Fibroblast of lung (primary cell): ENCODE measurements at regions not wholly inside any gene's neighbourhood (a gene's known extent, or its start where the extent isn't known, plus 50 kb on each side); places are given as distances from the start of the nearest gene placed in this dataset.

Source experiments
- DNase-seq, 2 donors: peaks; one replicate each; pipeline versions ENCODE4 v3.0.0 to v3.0.0-alpha.2; 2010; ENCODE audit warnings: low read depth in 2 of 2
- H2AFZ ChIP-seq: 2 replicates; pipeline ENCODE4 v1.5.1; 2012; ENCODE audit warnings: low read length, control low read depth, inconsistent platforms
- H3K27ac ChIP-seq: 2 replicates; pipeline ENCODE4 v1.5.1; 2011; ENCODE audit warnings: low read length, control low read depth; ENCODE audit not compliant: insufficient read depth
- H3K27me3 ChIP-seq: 2 replicates; pipeline ENCODE4 v1.5.1; 2011; ENCODE audit warnings: mild to moderate bottlenecking, low read length; ENCODE audit not compliant: control insufficient read depth, insufficient read depth
- H3K36me3 ChIP-seq: 2 replicates; pipeline ENCODE4 v1.5.1; 2011; ENCODE audit warnings: low read length; ENCODE audit not compliant: control insufficient read depth, insufficient read depth
- H3K4me1 ChIP-seq: 2 replicates; pipeline ENCODE4 v1.5.1; 2011; ENCODE audit warnings: low read length; ENCODE audit not compliant: control insufficient read depth, insufficient read depth; ENCODE audit errors: extremely low read depth
- H3K4me2 ChIP-seq: 2 replicates; pipeline ENCODE4 v1.5.1; 2011; ENCODE audit warnings: low read length, control low read depth; ENCODE audit not compliant: insufficient read depth; ENCODE audit errors: extremely low read depth
- H3K4me3 ChIP-seq, 4 experiments: fragments of 200-600 bp in 1 of 4; sonication (generic) in 1 of 4; replicated peaks in 1 of 4; 2 replicates each; pipeline ENCODE4 v1.5.1; 2011 to 2016; ENCODE audit warnings: low read length in 4 of 4, low read depth in 3 of 4, mild to moderate bottlenecking in 3 of 4, control low read depth in 2 of 4, inconsistent platforms in 1 of 4, mixed read lengths in 1 of 4; ENCODE audit not compliant: insufficient read depth in 1 of 4; ENCODE audit errors: control extremely low read depth in 1 of 4
- H3K79me2 ChIP-seq: 2 replicates; pipeline ENCODE4 v1.5.1; 2012; ENCODE audit warnings: mild to moderate bottlenecking, low read length, inconsistent platforms; ENCODE audit not compliant: control insufficient read depth, insufficient read depth
- H3K9ac ChIP-seq: 2 replicates; pipeline ENCODE4 v1.5.1; 2011; ENCODE audit warnings: mild to moderate bottlenecking, low read length, control low read depth; ENCODE audit not compliant: insufficient read depth
- H3K9me3 ChIP-seq: 2 replicates; pipeline ENCODE4 v1.5.1; 2012; ENCODE audit warnings: low read depth, low read length; ENCODE audit not compliant: control insufficient read depth, insufficient read depth
- H4K20me1 ChIP-seq: 2 replicates; pipeline ENCODE4 v1.5.1; 2011; ENCODE audit warnings: low read length; ENCODE audit not compliant: control insufficient read depth, insufficient read depth; ENCODE audit errors: extremely low read depth
- CTCF ChIP-seq, 2 donors: IDR thresholded peaks in 1 of 2; conservative IDR thresholded peaks in 1 of 2; 1 replicate in 1 of 2; 2 replicates in 1 of 2; pipeline ENCODE4 v1.5.1; 2011 to 2012; ENCODE audit warnings: low read length in 2 of 2, control low read depth in 1 of 2, inconsistent platforms in 1 of 2, low read depth in 1 of 2, mild to moderate bottlenecking in 1 of 2
- EZH2 ChIP-seq: IDR thresholded peaks from 2 replicates; pipeline ENCODE4 v1.5.1; 2012; ENCODE audit warnings: low read length, control low read depth, mild to moderate bottlenecking; ENCODE audit errors: missing control alignments

GRCh38 chr3:182413682-182414081, 379.6 kb upstream of the ATP11B start:
- Histone ChIP-seq H3K9ac (no peak overlapping the region), H4K20me1 (no peaks in the 10 kb centered on the region), H3K4me2 (no peak overlapping the region), H3K9me3 (no peaks in the 10 kb centered on the region), H3K79me2 (no peaks in the 10 kb centered on the region), H3K36me3 (no peaks in the 10 kb centered on the region), H3K27ac (no peak overlapping the region), H3K4me3 (no peak overlapping the region), H2AFZ (no peak overlapping the region), H3K27me3 (no peaks in the 10 kb centered on the region), H3K4me1 (no peaks in the 10 kb centered on the region)
- DNase-seq: no peak
- TF ChIP-seq CTCF (conservative IDR thresholded peaks at IDR 0.05 in 1 of 2, IDR thresholded peaks at IDR 0.05 in 1 of 2; ENCODE audit: low read depth in 1 of 2, low read length in 2 of 2) (no peak), EZH2 (no peak)

GRCh38 chr3:182414586-182414985, 378.7 kb upstream of the ATP11B start:
- Histone ChIP-seq H3K4me2 (no peak overlapping the region), H3K27me3 (no peaks in the 10 kb centered on the region), H4K20me1 (no peaks in the 10 kb centered on the region), H3K4me3 (no peak overlapping the region), H3K36me3 (no peaks in the 10 kb centered on the region), H3K4me1 (no peaks in the 10 kb centered on the region), H3K9me3 (no peaks in the 10 kb centered on the region), H3K79me2 (no peaks in the 10 kb centered on the region), H2AFZ (no peak overlapping the region), H3K27ac (no peak overlapping the region), H3K9ac (no peak overlapping the region)
- TF ChIP-seq CTCF (conservative IDR thresholded peaks at IDR 0.05 in 1 of 2, IDR thresholded peaks at IDR 0.05 in 1 of 2; ENCODE audit: low read depth in 1 of 2, low read length in 2 of 2) (no peak), EZH2 (no peak)
- DNase-seq: no peak

- no peaks in the 10 kb centered on the region for H3K27me3 ChIP-seq
- H3K9ac ChIP-seq: no peak overlapping the region
- H3K27ac ChIP-seq: no peak overlapping the region
- H3K9me3 ChIP-seq: no peaks in the 10 kb centered on the region
- H3K4me2 ChIP-seq: no peak overlapping the region
- no peaks in the 10 kb centered on the region for H3K79me2 ChIP-seq
- TF ChIP-seq CTCF (conservative IDR thresholded peaks at IDR 0.05 in 1 of 2, IDR thresholded peaks at IDR 0.05 in 1 of 2; ENCODE audit: low read depth in 1 of 2, low read length in 2 of 2) (no peak), EZH2 (no peak)
- H2AFZ ChIP-seq: no peak overlapping the region
- H3K36me3 ChIP-seq: no peaks in the 10 kb centered on the region
- H3K4me1 ChIP-seq: no peaks in the 10 kb centered on the region
- H3K4me3 ChIP-seq: no peak overlapping the region
- H4K20me1 ChIP-seq: no peaks in the 10 kb centered on the region
- DNase-seq: no peak
Observed at GRCh38 chr3:182420741-182421140, 372.6 kb upstream of the ATP11B start.
